Caco-2 (cell line): ENCODE measurements at regions not wholly inside any gene's neighbourhood (a gene's known extent, or its start where the extent isn't known, plus 50 kb on each side); places are given as distances from the start of the nearest gene placed in this dataset.

ENCODE experiments used
- BruUV-seq: library from RNA; stranded (reverse); fragments of 400-500 nt; replicated peaks from 2 replicates; lab custom pipeline; 2021; lab: Mats Ljungman, UMichigan
- CTCF ChIA-PET: fragments of 300-600 bp; sonication (Branson Sonifier 250); formaldehyde crosslinking; loops from one replicate; lab custom pipeline; 2022; ENCODE audit warnings: antibody characterized with exemption; lab: Charles Lee
- POLR2A ChIA-PET: fragments of 300-600 bp; sonication (Branson Sonifier 250); formaldehyde crosslinking; loops from one replicate; lab custom pipeline; 2022; ENCODE audit warnings: antibody characterized with exemption; lab: Charles Lee
- DNase-seq, 2 experiments: peaks; one replicate each; pipeline versions ENCODE4 v3.0.0 to v3.0.0-alpha.2; 2020 to 2022
- H3K27me3 ChIP-seq: replicated peaks from 2 replicates; pipeline ENCODE4 v1.6.0; 2011; ENCODE audit warnings: low read length; ENCODE audit not compliant: control insufficient read depth, insufficient read depth
- H3K36me3 ChIP-seq: 2 replicates; pipeline ENCODE4 v1.5.1; 2011; ENCODE audit warnings: low read length; ENCODE audit not compliant: control insufficient read depth, insufficient read depth
- H3K4me1 ChIP-seq: fragments of 250-450 bp; sonication (Bioruptor Pico); 2 replicates; pipeline ENCODE4 v1.5.1; 2020; ENCODE audit warnings: mild to moderate bottlenecking
- H3K4me3 ChIP-seq: 2 replicates; pipeline ENCODE4 v1.5.1; 2011; ENCODE audit warnings: low read depth, mild to moderate bottlenecking, control low read depth, low read length
- H3K9me3 ChIP-seq: fragments of 250-450 bp; sonication (Bioruptor Pico); 2 replicates; pipeline ENCODE4 v1.5.1; 2020; ENCODE audit warnings: mild to moderate bottlenecking, moderate library complexity
- H3K27ac Mint-ChIP-seq: one replicate; pipeline ENCODE4 v1.8.0; 2022; ENCODE audit warnings: mixed read lengths; ENCODE audit not compliant: unreplicated experiment
- H3K27me3 Mint-ChIP-seq: one replicate; pipeline ENCODE4 v1.8.0; 2022; ENCODE audit warnings: mixed read lengths; ENCODE audit not compliant: insufficient read depth, unreplicated experiment
- H3K36me3 Mint-ChIP-seq: one replicate; pipeline ENCODE4 v1.8.0; 2022; ENCODE audit warnings: mild to moderate bottlenecking, mixed read lengths; ENCODE audit not compliant: insufficient read depth, unreplicated experiment
- H3K4me1 Mint-ChIP-seq: one replicate; pipeline ENCODE4 v1.8.0; 2022; ENCODE audit warnings: low read depth, mixed read lengths; ENCODE audit not compliant: unreplicated experiment
- H3K4me3 Mint-ChIP-seq: one replicate; pipeline ENCODE4 v1.8.0; 2022; ENCODE audit warnings: mild to moderate bottlenecking, moderate library complexity, mixed read lengths; ENCODE audit not compliant: unreplicated experiment
- H3K9me3 Mint-ChIP-seq: one replicate; pipeline ENCODE4 v1.8.0; 2022; ENCODE audit warnings: mixed read lengths; ENCODE audit not compliant: unreplicated experiment
- CTCF ChIP-seq, 2 experiments: fragments of 200-600 bp in 1 of 2; IDR thresholded peaks; 1 replicate in 1 of 2; 2 replicates in 1 of 2; pipeline versions ENCODE4 v1.5.1 to v1.8.0; 2011 to 2022; ENCODE audit warnings: antibody characterized with exemption in 1 of 2, control low read depth in 1 of 2, inconsistent platforms in 1 of 2, low read depth in 1 of 2, low read length in 1 of 2, mild to moderate bottlenecking in 1 of 2, moderate library complexity in 1 of 2; ENCODE audit not compliant: insufficient read depth in 1 of 2, severe bottlenecking in 1 of 2, unreplicated experiment in 1 of 2
- intact Hi-C: fragments of 100-400 bp; cut with micrococcal nuclease; formaldehyde crosslinking; loops from one replicate; pipeline ENCODE4 v1.10.0; 2022; ENCODE audit not compliant: unreplicated experiment

GRCh38 chr18:51666763-51667191 lies 469.3 kb upstream of the MEX3C start:
- POLR2A ChIA-PET, result no interaction called here
- no peaks in the 10 kb centered on the region for H3K4me1 Mint-ChIP-seq
- H3K27me3 Mint-ChIP-seq, result peaks cover 19% of the 10 kb centered on the region
- CTCF ChIA-PET, result no interaction called here
- H3K4me1 ChIP-seq, result no peaks in the 10 kb centered on the region
- no peaks in the 10 kb centered on the region for H3K36me3 ChIP-seq
- H3K36me3 Mint-ChIP-seq, result no peaks in the 10 kb centered on the region
- BruUV-seq, result no TSS peak
- H3K27me3 ChIP-seq, result no peaks in the 10 kb centered on the region; the same call in 1 of the 2 replicates
- TF ChIP-seq CTCF (IDR thresholded peaks at IDR 0.05; ENCODE audit: insufficient read depth in 1 of 2, low read depth in 1 of 2, low read length in 1 of 2, severe bottlenecking in 1 of 2, unreplicated experiment in 1 of 2), result no peak
- peaks cover 7% of the 10 kb centered on the region for H3K9me3 Mint-ChIP-seq
- H3K9me3 ChIP-seq, result no peaks in the 10 kb centered on the region
- H3K4me3 ChIP-seq, result no peak overlapping the region
- DNase-seq, result no peak
- no peak overlapping the region for H3K4me3 Mint-ChIP-seq
- intact Hi-C loops, result loop anchor here (5.0 kb wide), 1 partner anchor 1006 kb away; no protein-coding TSS in a partner anchor
- no peak overlapping the region for H3K27ac Mint-ChIP-seq

- no peaks in the 10 kb centered on the region; the same call in 1 of the 2 replicates for H3K27me3 ChIP-seq
- H3K36me3 Mint-ChIP-seq, result no peaks in the 10 kb centered on the region
Measured at GRCh38 chr18:51668101-51668500, 470.6 kb upstream of the MEX3C start.

GRCh38 chr18:51668607-51669006 lies 471.1 kb upstream of the MEX3C start:
- intact Hi-C loops, result loop anchor here (1.0 to 5.0 kb wide), 2 partner anchors 620 to 1004 kb away; no protein-coding TSS in a partner anchor
- DNase-seq, result no peak
- Histone ChIP-seq H3K4me1 (no peaks in the 10 kb centered on the region), H3K4me3 (no peak overlapping the region), H3K27me3 (no peaks in the 10 kb centered on the region; the same call in 1 of the 2 replicates), H3K36me3 (no peaks in the 10 kb centered on the region), H3K9me3 (no peaks in the 10 kb centered on the region)
- ChIA-PET CTCF (interaction anchor here (0.6 to 1.1 kb wide), 3 partner anchors 17 to 621 kb away, joined by 3 to 4 read pairs (median 3); no protein-coding TSS in a partner anchor), POLR2A (no interaction called here)
- BruUV-seq, result no TSS peak
- H3K27me3 Mint-ChIP-seq, result peaks cover 14% of the 10 kb centered on the region
- peaks cover 9% of the 10 kb centered on the region for H3K9me3 Mint-ChIP-seq
- no peak overlapping the region for H3K4me3 Mint-ChIP-seq
- no peak overlapping the region for H3K27ac Mint-ChIP-seq
- no peaks in the 10 kb centered on the region for H3K4me1 Mint-ChIP-seq
- no peak for TF ChIP-seq CTCF (IDR thresholded peaks at IDR 0.05; ENCODE audit: insufficient read depth in 1 of 2, low read depth in 1 of 2, low read length in 1 of 2, severe bottlenecking in 1 of 2, unreplicated experiment in 1 of 2)
- H3K36me3 Mint-ChIP-seq, result no peaks in the 10 kb centered on the region

More at GRCh38 chr18:51668101-51668500, 470.6 kb upstream of the MEX3C start:
- ChIA-PET CTCF (interaction anchor here (0.6 to 1.1 kb wide), 3 partner anchors 16 to 621 kb away, joined by 3 to 4 read pairs (median 3); no protein-coding TSS in a partner anchor), POLR2A (no interaction called here)
- no peak overlapping the region for H3K27ac Mint-ChIP-seq
- intact Hi-C loops, result loop anchor here (1.0 to 5.0 kb wide), 2 partner anchors 620 to 1004 kb away; no protein-coding TSS in a partner anchor
- peaks cover 9% of the 10 kb centered on the region for H3K9me3 Mint-ChIP-seq
- H3K36me3 ChIP-seq, result no peaks in the 10 kb centered on the region
- H3K9me3 ChIP-seq, result no peaks in the 10 kb centered on the region
- H3K4me3 Mint-ChIP-seq, result no peak overlapping the region
- no TSS peak for BruUV-seq
- peaks cover 11% of the 10 kb centered on the region for H3K27me3 Mint-ChIP-seq
- no peak overlapping the region for H3K4me3 ChIP-seq
- TF ChIP-seq CTCF (IDR thresholded peaks at IDR 0.05; ENCODE audit: insufficient read depth in 1 of 2, low read depth in 1 of 2, low read length in 1 of 2, severe bottlenecking in 1 of 2, unreplicated experiment in 1 of 2), result peak; percentile 43
- peak; percentile 35 to 45 for DNase-seq
- H3K4me1 Mint-ChIP-seq, result no peaks in the 10 kb centered on the region
- no peaks in the 10 kb centered on the region for H3K4me1 ChIP-seq
